Duodenal mucosa (tissue), 2 donors: ENCODE measurements at regions not wholly inside any gene's neighbourhood (a gene's known extent, or its start where the extent isn't known, plus 50 kb on each side); places are given as distances from the start of the nearest gene placed in this dataset.

Source experiments
- H3K27ac ChIP-seq: one replicate; pipeline ENCODE4 v1.7.0; 2013; ENCODE audit warnings: low read depth, low read length
- H3K27me3 ChIP-seq, 2 donors: one replicate each; pipeline ENCODE4 v1.7.0; 2013; ENCODE audit warnings: low read length in 2 of 2, control low read depth in 1 of 2; ENCODE audit not compliant: insufficient read depth in 2 of 2, control insufficient read depth in 1 of 2
- H3K36me3 ChIP-seq, 2 donors: one replicate each; pipeline ENCODE4 v1.7.0; 2013; ENCODE audit warnings: low read length in 2 of 2, control low read depth in 1 of 2; ENCODE audit not compliant: insufficient read depth in 2 of 2, control insufficient read depth in 1 of 2
- H3K4me1 ChIP-seq, 2 donors: one replicate each; pipeline ENCODE4 v1.7.0; 2013; ENCODE audit warnings: low read length in 2 of 2, control low read depth in 1 of 2; ENCODE audit not compliant: insufficient read depth in 2 of 2, control insufficient read depth in 1 of 2
- H3K4me3 ChIP-seq, 2 donors: one replicate each; pipeline ENCODE4 v1.7.0; 2013; ENCODE audit warnings: low read length in 2 of 2, low read depth in 1 of 2
- H3K9ac ChIP-seq, 2 donors: one replicate each; pipeline ENCODE4 v1.7.0; 2013; ENCODE audit warnings: low read length in 2 of 2, low read depth in 1 of 2
- H3K9me3 ChIP-seq, 2 donors: one replicate each; pipeline ENCODE4 v1.7.0; 2013; ENCODE audit warnings: low read length in 2 of 2, control low read depth in 1 of 2; ENCODE audit not compliant: control insufficient read depth in 1 of 2

DNA sequence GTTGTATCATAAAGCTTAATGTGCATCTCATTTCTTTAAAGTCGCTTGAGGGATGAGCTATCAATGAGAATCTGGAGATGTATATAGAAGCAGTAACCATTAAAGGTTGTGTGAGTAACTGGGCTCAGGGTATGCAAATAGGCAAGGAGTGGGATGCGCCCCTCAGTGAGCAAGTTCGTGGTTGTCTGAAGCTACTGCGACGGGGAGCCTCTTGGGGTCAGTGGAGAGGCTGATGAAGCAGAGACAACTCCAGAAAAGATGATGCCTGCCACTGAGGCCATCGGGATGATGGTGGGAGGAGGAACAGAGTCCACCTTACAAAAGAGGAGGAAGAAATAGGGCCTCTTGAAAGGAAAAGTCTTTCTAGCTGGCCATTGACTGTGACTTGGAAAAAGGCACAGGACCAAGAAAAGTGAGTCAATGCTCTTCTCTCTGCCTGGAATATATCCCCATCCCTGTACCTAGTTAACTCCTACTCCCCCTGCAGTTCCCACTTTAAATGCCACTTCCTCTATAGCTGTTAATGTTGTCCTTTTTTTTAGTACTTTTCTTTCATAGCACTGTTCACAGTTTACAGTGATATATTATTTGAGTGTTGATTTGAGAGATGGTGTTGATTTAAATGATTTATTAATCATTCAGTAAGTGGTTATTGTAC is 51.4 kb upstream of the LSM6 start:
- H3K9me3 ChIP-seq = no peaks in the 10 kb centered on the region
- no peaks in the 10 kb centered on the region for H3K27me3 ChIP-seq
- no peak overlapping the region for H3K27ac ChIP-seq
- H3K4me3 ChIP-seq = no peak overlapping the region
- no peak overlapping the region for H3K9ac ChIP-seq
- no peaks in the 10 kb centered on the region for H3K4me1 ChIP-seq
- no peaks in the 10 kb centered on the region for H3K36me3 ChIP-seq

DNA sequence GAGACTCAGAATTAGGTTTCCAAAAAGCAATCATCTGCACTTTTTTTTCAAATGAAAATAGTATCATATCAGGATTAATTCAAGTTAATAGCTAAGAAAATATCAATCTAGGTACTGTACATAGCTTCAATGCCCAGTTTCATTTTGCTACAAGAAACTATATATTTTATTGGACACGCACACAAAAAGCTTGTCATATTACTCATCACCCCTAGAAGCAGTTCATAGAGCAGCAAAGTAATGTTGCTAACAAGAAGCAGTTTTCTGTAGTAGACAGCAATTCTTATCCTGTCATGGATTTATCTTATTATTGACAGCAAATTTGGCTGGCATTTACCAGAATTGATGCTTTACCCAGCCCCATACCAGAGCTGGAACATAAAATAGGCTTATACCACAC is 52.3 kb upstream of the LSM6 start:
- Histone ChIP-seq H3K27me3 (no peaks in the 10 kb centered on the region), H3K9ac (no peak overlapping the region), H3K4me1 (no peaks in the 10 kb centered on the region), H3K4me3 (no peak overlapping the region), H3K36me3 (no peaks in the 10 kb centered on the region), H3K27ac (no peak overlapping the region), H3K9me3 (no peaks in the 10 kb centered on the region)

GRCh38 chr4:146122398-146122797 is 53.1 kb upstream of the LSM6 start:
- Histone ChIP-seq H3K9me3 (no peaks in the 10 kb centered on the region), H3K27ac (no peak overlapping the region), H3K9ac (no peak overlapping the region), H3K4me3 (no peak overlapping the region), H3K36me3 (no peaks in the 10 kb centered on the region), H3K27me3 (no peaks in the 10 kb centered on the region), H3K4me1 (no peaks in the 10 kb centered on the region)

DNA sequence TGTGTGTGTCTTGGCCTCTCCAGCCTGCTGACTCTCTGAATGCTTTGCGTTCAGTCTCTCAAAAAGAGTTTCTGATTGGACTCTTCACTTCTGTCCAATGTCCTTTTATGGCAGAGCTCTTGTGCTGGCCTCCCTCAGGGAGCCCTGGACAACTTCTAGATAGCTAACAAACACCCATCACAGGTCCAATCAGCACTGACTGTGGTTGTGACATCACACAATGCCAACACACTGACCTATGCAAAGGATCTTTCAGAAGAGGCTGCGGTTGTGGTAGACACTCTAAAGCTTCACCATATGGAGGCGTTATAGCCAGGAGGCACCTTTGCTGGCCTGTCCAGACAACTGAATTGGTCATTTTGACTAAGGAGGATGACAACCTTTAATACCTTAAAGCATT is 53.8 kb upstream of the LSM6 start:
- Histone ChIP-seq H3K9me3 (no peaks in the 10 kb centered on the region), H3K4me3 (no peak overlapping the region), H3K36me3 (no peaks in the 10 kb centered on the region), H3K27me3 (no peaks in the 10 kb centered on the region), H3K27ac (no peak overlapping the region), H3K4me1 (no peaks in the 10 kb centered on the region), H3K9ac (no peak overlapping the region)

GRCh38 chr4:146119845-146120404 is 55.6 kb upstream of the LSM6 start:
- H3K4me3 ChIP-seq = no peak overlapping the region
- H3K4me1 ChIP-seq = no peaks in the 10 kb centered on the region
- no peaks in the 10 kb centered on the region for H3K9me3 ChIP-seq
- no peaks in the 10 kb centered on the region for H3K27me3 ChIP-seq
- H3K36me3 ChIP-seq = no peaks in the 10 kb centered on the region
- no peak overlapping the region for H3K9ac ChIP-seq
- H3K27ac ChIP-seq = no peak overlapping the region

DNA sequence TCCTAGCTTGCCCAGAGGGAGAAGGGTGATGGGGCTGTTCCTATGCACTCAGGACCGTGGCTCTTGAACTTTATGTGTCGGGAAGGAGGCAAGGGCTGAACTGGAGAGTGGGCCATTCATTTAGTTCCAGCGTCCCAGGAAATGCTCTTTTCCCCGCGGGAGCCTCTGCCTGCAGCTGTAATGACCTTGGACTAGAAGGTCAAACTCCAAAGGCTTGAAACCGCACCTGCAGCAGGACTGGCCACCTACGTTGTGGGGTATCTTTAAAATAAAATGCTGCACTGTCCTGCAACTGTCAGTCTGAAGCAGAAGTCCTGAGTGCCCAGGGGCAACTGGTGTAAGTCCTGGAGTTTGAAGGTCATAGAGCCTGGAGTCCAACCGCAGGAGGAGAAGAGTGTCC is 61.5 kb upstream of the LSM6 start:
- Histone ChIP-seq H3K36me3 (no peaks in the 10 kb centered on the region), H3K4me3 (no peak overlapping the region), H3K9ac (no peak overlapping the region), H3K27ac (no peak overlapping the region), H3K9me3 (no peaks in the 10 kb centered on the region), H3K4me1 (peaks cover 3 to 18% of the 10 kb centered on the region in 2 donors), H3K27me3 (no peaks in the 10 kb centered on the region)

DNA sequence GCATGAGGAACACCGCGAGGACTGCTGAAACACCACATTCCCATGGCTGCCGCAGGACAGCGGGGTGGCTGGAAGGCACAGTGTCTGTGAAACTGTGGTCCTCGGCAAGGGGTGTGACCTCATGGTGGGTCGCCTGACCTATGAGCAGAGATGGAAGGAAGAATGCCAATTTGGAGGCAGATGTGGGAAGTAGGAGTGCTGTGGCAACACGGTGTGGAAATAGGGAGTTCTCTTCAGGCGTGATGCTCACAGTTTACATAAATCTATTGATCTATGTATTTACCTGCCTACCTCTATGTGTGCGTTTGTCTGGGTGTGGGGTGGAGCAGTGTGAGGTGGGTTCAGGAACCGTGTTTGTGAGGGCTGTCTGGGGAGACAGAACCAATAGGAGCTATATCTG is 62.3 kb upstream of the LSM6 start:
- no peak overlapping the region for H3K4me3 ChIP-seq

DNA sequence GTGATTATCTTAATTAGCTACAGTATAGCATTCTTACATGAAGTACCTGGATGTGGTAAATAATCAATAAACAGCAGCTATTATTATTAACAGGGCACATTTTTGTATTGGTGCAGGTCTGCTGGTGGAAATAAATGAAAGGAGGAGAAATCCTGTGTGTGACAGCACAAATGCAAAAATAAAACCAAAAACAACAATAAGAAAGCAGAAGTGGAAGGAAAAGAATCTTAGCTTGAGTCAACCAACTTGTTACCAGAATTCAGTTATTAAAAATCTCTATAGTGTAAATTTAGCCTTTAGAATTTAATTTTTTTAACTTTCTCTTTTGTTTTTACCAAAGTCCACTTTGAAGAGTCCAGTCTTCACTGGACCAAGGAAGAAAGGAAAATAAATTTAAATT is 63.1 kb upstream of the LSM6 start:
- H3K9ac ChIP-seq = no peak overlapping the region
- peaks cover 3 to 28% of the 10 kb centered on the region in 2 donors for H3K4me1 ChIP-seq
- no peaks in the 10 kb centered on the region for H3K27me3 ChIP-seq
- H3K9me3 ChIP-seq = no peaks in the 10 kb centered on the region
- H3K4me3 ChIP-seq = no peak overlapping the region
- no peak overlapping the region for H3K27ac ChIP-seq
- no peaks in the 10 kb centered on the region for H3K36me3 ChIP-seq

More for the DNA sequence above, 62.3 kb upstream of the LSM6 start:
- Histone ChIP-seq H3K4me1 (peaks cover 3 to 23% of the 10 kb centered on the region in 2 donors), H3K36me3 (no peaks in the 10 kb centered on the region), H3K9ac (no peak overlapping the region), H3K9me3 (no peaks in the 10 kb centered on the region), H3K27ac (no peak overlapping the region), H3K27me3 (no peaks in the 10 kb centered on the region)

DNA sequence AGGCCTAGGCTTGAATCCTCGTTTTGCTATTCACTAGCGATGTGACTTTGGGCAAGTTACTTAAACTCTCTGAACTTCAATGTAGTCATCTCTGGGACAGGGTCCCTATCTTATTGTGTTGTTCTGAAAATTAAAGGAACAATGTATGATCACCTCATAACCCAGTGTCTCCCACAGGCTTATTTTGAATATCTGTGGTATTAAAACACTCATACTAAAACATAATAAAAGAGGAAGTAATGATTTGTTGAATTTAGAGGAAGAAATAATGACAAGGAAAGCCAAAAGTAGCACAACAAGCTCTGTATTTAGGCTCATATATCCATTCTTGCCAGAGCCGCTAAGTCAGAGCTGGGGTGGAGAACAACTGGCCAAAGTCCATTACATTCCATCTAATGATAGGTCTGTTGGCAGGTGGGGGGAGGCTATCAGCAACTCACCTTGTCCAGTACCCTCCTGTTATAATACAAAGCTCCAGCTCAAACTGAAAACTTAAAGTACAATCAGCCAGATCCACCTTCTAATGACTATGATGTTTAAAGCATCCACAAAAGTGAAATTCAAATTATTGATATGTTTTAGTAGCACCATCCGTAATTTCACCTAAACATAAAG is 64.5 kb upstream of the LSM6 start:
- H3K9ac ChIP-seq = no peak overlapping the region
- H3K27me3 ChIP-seq = no peaks in the 10 kb centered on the region
- no peaks in the 10 kb centered on the region for H3K9me3 ChIP-seq
- H3K4me3 ChIP-seq = no peak overlapping the region
- no peak overlapping the region for H3K27ac ChIP-seq
- H3K4me1 ChIP-seq = peaks cover 3 to 28% of the 10 kb centered on the region in 2 donors
- no peaks in the 10 kb centered on the region for H3K36me3 ChIP-seq

DNA sequence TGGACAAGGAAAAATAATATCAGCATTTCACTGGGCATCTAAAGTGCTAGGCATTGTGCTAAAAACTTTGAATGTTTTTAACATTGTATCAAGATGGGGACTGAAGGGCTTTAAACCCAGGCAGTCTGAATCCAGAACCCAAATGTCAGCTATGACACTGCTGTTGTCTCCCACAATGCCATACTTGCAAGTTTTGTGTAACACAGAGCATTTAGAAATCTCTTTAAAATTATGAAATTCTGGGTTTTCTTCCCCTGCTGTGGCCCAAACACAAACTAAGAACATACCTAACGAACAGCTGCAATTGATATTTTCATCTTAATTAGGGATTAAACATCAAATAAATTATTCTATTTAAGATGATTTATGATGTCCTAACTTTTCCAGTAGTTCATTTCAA is 66.8 kb upstream of the LSM6 start:
- peaks cover 3 to 28% of the 10 kb centered on the region in 2 donors for H3K4me1 ChIP-seq
- H3K4me3 ChIP-seq = no peak overlapping the region
- no peaks in the 10 kb centered on the region for H3K36me3 ChIP-seq
- no peak overlapping the region for H3K27ac ChIP-seq
- H3K9me3 ChIP-seq = no peaks in the 10 kb centered on the region
- H3K27me3 ChIP-seq = no peaks in the 10 kb centered on the region
- H3K9ac ChIP-seq = no peak overlapping the region
